GM12878 (cell line): ENCODE measurements at regions not wholly inside any gene's neighbourhood (a gene's known extent, or its start where the extent isn't known, plus 50 kb on each side); places are given as distances from the start of the nearest gene placed in this dataset.

ENCODE experiments used
- ATAC-seq: fragments of 200-7000 bp; cut with Tn5 transposase; 3 replicates; pipeline ENCODE4 v1.9.1; 2020; ENCODE audit warnings: mild to moderate bottlenecking, moderate library complexity
- BruUV-seq: library from RNA; stranded (reverse); fragments of 400-500 nt; replicated peaks from 2 replicates; lab custom pipeline; 2021; lab: Mats Ljungman, UMichigan
- CTCF ChIA-PET: fragments of 300-600 bp; sonication (Branson Sonifier 250); formaldehyde crosslinking; extraction: SDS; loops from one replicate; lab custom pipeline; 2021; ENCODE audit warnings: inconsistent platforms; lab: Yijun Ruan, JAX
- POLR2A ChIA-PET: fragments of 350-600 bp; formaldehyde crosslinking; extraction: SDS; loops from one replicate; lab custom pipeline; 2021; ENCODE audit warnings: inconsistent platforms; lab: Charles Lee
- RAD21 ChIA-PET: fragments of 300-600 bp; sonication (Branson Sonifier 250); formaldehyde crosslinking; loops from one replicate; lab custom pipeline; 2023; ENCODE audit warnings: antibody characterized with exemption; ENCODE audit not compliant: unreplicated experiment; lab: Charles Lee
- SMC1A ChIA-PET: fragments of 300-600 bp; sonication (Branson Sonifier 250); formaldehyde crosslinking; loops from one replicate; lab custom pipeline; 2023; ENCODE audit not compliant: unreplicated experiment, uncharacterized antibody; lab: Charles Lee
- DNase-seq: peaks from one replicate; pipeline ENCODE4 v3.0.0-alpha.2; 2011; ENCODE audit warnings: low read depth, low spot score
- FAIRE-seq: peaks from 3 replicates; lab custom pipeline; 2011; peaks lifted over from hg19 to GRCh38; lab: Jason Lieb, UNC
- H2AFZ ChIP-seq: 2 replicates; pipeline ENCODE4 v1.6.0; 2011; ENCODE audit warnings: low read depth, low read length, control low read depth; ENCODE audit not compliant: control insufficient read depth
- H3K27ac ChIP-seq: 2 replicates; pipeline ENCODE4 v1.5.1; 2011; ENCODE audit warnings: control low read depth; ENCODE audit not compliant: control insufficient read depth, insufficient read depth
- H3K27me3 ChIP-seq, 2 experiments: replicated peaks in 1 of 2; 2 replicates each; pipeline versions ENCODE4 v1.6.0 to v1.6.1; 2011; ENCODE audit warnings: low read length in 1 of 2; ENCODE audit not compliant: control insufficient read depth in 2 of 2, insufficient read depth in 2 of 2
- H3K36me3 ChIP-seq, 2 experiments: 2 replicates each; pipeline ENCODE4 v1.5.1; 2011; ENCODE audit warnings: low read length in 1 of 2; ENCODE audit not compliant: control insufficient read depth in 2 of 2, insufficient read depth in 2 of 2
- H3K4me1 ChIP-seq: 2 replicates; pipeline ENCODE4 v1.6.1; 2011; ENCODE audit warnings: mild to moderate bottlenecking, low read length, moderate library complexity, mixed read lengths; ENCODE audit not compliant: control insufficient read depth, insufficient read depth
- H3K4me2 ChIP-seq: 2 replicates; pipeline ENCODE4 v1.6.0; 2011; ENCODE audit warnings: control low read depth; ENCODE audit not compliant: control insufficient read depth, insufficient read depth
- H3K4me3 ChIP-seq: fragments of 200-600 bp; sonication (generic); 2 replicates; pipeline ENCODE4 v1.5.1; 2016
- H3K79me2 ChIP-seq: 2 replicates; pipeline ENCODE4 v1.6.0; 2011; ENCODE audit warnings: low read length; ENCODE audit not compliant: control insufficient read depth, insufficient read depth
- H3K9ac ChIP-seq: 2 replicates; pipeline ENCODE4 v1.8.0; 2011; ENCODE audit warnings: low read length, control low read depth, mixed read lengths; ENCODE audit not compliant: control insufficient read depth, insufficient read depth
- H3K9me3 ChIP-seq: replicated peaks from 3 replicates; pipeline ENCODE4 v1.5.1; 2011; ENCODE audit warnings: mild to moderate bottlenecking, low read length; ENCODE audit not compliant: control insufficient read depth, insufficient read depth
- H4K20me1 ChIP-seq: 2 replicates; pipeline ENCODE4 v1.6.0; 2011; ENCODE audit not compliant: control insufficient read depth, insufficient read depth
- ATF7 ChIP-seq: fragments of 450-650 bp; IDR thresholded peaks from 2 replicates; pipeline ENCODE4 v1.6.1; 2016; ENCODE audit warnings: low read depth, mild to moderate bottlenecking
- HDAC6 ChIP-seq: fragments of 200-600 bp; sonication (generic); IDR thresholded peaks from one replicate; pipeline ENCODE4 v1.8.0; 2017; ENCODE audit warnings: antibody characterized with exemption; ENCODE audit not compliant: unreplicated experiment
- IKZF1 ChIP-seq: fragments of 450-650 bp; conservative IDR thresholded peaks from 2 replicates; pipeline ENCODE4 v1.6.1; 2017; ENCODE audit warnings: antibody characterized with exemption, mild to moderate bottlenecking
- JUND ChIP-seq: IDR thresholded peaks from 2 replicates; pipeline ENCODE4 v1.6.1; 2012; ENCODE audit warnings: low read depth, mild to moderate bottlenecking, low read length, improper control_type of control experiment, moderate library complexity
- MXI1 ChIP-seq: fragments of 150-350 bp; IDR thresholded peaks from 2 replicates; pipeline ENCODE4 v1.6.1; 2011; ENCODE audit warnings: low read depth, mild to moderate bottlenecking, inconsistent platforms, low read length, improper control_type of control experiment
- RELA ChIP-seq: fragments of 450-650 bp; IDR thresholded peaks from 2 replicates; pipeline ENCODE4 v1.8.0; 2014; ENCODE audit warnings: borderline replicate concordance; ENCODE audit not compliant: partially characterized antibody
- YY1 ChIP-seq: IDR thresholded peaks from 2 replicates; pipeline ENCODE4 v1.6.1; 2011; ENCODE audit warnings: low read depth, mild to moderate bottlenecking, low read length
- ZNF384 ChIP-seq: IDR thresholded peaks from 2 replicates; pipeline ENCODE4 v1.6.1; 2012; ENCODE audit warnings: low read depth, mild to moderate bottlenecking, low read length, improper control_type of control experiment, borderline replicate concordance
- ZZZ3 ChIP-seq: IDR thresholded peaks from 2 replicates; pipeline ENCODE4 v1.6.1; 2011; ENCODE audit warnings: low read depth; ENCODE audit not compliant: control insufficient read depth, insufficient read length
- whole genome bisulfite sequencing: methylation state at CpG from one replicate; pipeline ENCODE4 v1.1.6; 2016; ENCODE audit warnings: low lambda C conversion rate; ENCODE audit not compliant: insufficient replicate concordance, insufficient coverage; ENCODE audit errors: missing lambda C conversion rate; 5-methylcytosine and 5-hydroxymethylcytosine counted together
- in situ Hi-C: fragments of 300-500 bp; cut with MboI; formaldehyde crosslinking; loops from 9 replicates; pipeline ENCODE4 v1.14.3; 2018; ENCODE audit warnings: mixed read lengths
- intact Hi-C: fragments of 100-400 bp; cut with micrococcal nuclease; formaldehyde crosslinking; loops from one replicate; pipeline ENCODE4 v1.14.2; 2022; ENCODE audit not compliant: unreplicated experiment
- TF ChIP-seq, protein P1 (sequence below): fragments of 450-650 bp; IDR thresholded peaks from 2 replicates; pipeline ENCODE4 v1.6.1; 2017; ENCODE audit warnings: mild to moderate bottlenecking
- TF ChIP-seq, protein P2 (sequence below): fragments of 450-650 bp; IDR thresholded peaks from 2 replicates; pipeline ENCODE4 v1.6.1; 2017; ENCODE audit warnings: low read depth, mild to moderate bottlenecking, moderate library complexity

DNA sequence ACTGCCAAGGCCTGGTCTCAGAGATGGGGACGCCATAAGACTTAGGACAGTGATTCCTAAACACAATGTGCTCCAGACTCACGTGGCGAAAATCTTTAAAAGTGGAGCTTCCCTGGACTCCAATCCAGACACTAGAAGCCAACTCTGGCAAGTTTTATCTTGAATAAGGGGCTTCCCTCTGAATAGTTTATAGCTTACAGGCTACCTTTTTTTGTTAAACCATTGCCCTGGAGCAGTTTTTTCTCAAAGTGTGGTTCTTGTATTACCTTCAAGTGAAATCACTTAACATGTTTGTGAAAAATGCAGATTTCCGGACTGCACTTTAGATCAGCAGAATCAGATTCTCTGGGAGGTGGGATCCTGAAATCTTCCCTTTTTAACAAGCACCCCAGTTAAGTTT is 171.7 kb upstream of the PHF14 start:
- FAIRE-seq (no peak), ATAC-seq (no peak), DNase-seq (no peak)
- Histone ChIP-seq H3K4me3 (no peak overlapping the region), H3K9me3 (no peaks in the 10 kb centered on the region), H3K27ac (no peak overlapping the region), H3K9ac (no peak overlapping the region), H3K4me1 (no peaks in the 10 kb centered on the region), H4K20me1 (no peaks in the 10 kb centered on the region), H3K27me3 (no peaks in the 10 kb centered on the region), H3K79me2 (no peaks in the 10 kb centered on the region), H3K36me3 (no peaks in the 10 kb centered on the region), H3K4me2 (no peak overlapping the region), H2AFZ (no peak overlapping the region)
- 1% methylated on average over 4 of the region's 4 CpGs for WGBS
- BruUV-seq: no TSS peak
- RAD21 ChIA-PET: no interaction called here
- intact Hi-C loops (no loop called here), in situ Hi-C loops (loop anchor here (10.0 kb wide), 1 partner anchor 527 kb away; no protein-coding TSS in a partner anchor)
- TF ChIP-seq, protein P1, sequence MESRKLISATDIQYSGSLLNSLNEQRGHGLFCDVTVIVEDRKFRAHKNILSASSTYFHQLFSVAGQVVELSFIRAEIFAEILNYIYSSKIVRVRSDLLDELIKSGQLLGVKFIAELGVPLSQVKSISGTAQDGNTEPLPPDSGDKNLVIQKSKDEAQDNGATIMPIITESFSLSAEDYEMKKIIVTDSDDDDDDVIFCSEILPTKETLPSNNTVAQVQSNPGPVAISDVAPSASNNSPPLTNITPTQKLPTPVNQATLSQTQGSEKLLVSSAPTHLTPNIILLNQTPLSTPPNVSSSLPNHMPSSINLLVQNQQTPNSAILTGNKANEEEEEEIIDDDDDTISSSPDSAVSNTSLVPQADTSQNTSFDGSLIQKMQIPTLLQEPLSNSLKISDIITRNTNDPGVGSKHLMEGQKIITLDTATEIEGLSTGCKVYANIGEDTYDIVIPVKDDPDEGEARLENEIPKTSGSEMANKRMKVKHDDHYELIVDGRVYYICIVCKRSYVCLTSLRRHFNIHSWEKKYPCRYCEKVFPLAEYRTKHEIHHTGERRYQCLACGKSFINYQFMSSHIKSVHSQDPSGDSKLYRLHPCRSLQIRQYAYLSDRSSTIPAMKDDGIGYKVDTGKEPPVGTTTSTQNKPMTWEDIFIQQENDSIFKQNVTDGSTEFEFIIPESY: no peak
- TF ChIP-seq ATF7 (no peak), ZNF384 (no peak), MXI1 (no peak), RELA (no peak), ZZZ3 (no peak), JUND (no peak), YY1 (no peak), IKZF1 (no peak), HDAC6 (no peak)
- TF ChIP-seq, protein P2, sequence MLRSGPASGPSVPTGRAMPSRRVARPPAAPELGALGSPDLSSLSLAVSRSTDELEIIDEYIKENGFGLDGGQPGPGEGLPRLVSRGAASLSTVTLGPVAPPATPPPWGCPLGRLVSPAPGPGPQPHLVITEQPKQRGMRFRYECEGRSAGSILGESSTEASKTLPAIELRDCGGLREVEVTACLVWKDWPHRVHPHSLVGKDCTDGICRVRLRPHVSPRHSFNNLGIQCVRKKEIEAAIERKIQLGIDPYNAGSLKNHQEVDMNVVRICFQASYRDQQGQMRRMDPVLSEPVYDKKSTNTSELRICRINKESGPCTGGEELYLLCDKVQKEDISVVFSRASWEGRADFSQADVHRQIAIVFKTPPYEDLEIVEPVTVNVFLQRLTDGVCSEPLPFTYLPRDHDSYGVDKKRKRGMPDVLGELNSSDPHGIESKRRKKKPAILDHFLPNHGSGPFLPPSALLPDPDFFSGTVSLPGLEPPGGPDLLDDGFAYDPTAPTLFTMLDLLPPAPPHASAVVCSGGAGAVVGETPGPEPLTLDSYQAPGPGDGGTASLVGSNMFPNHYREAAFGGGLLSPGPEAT: no peak
- POLR2A ChIA-PET: no interaction called here
- SMC1A ChIA-PET: interaction anchor here (0.9 kb wide), 1 partner anchor 35 kb away, joined by 4 read pairs; no protein-coding TSS in a partner anchor
- CTCF ChIA-PET: no interaction called here
